GM19468 (cell line): ENCODE measurements at regions not wholly inside any gene's neighbourhood (a gene's known extent, or its start where the extent isn't known, plus 50 kb on each side); places are given as distances from the start of the nearest gene placed in this dataset.
"Not testable (repeated sequence)": the region's sequence is repeated elsewhere in the genome, so short reads cannot be mapped to it uniquely, and the experiment has no call there.

Experiments
- ATAC-seq: cut with Tn5 transposase; IDR thresholded peaks from one replicate; pipeline ENCODE4 v1.9.1; 2021; ENCODE audit warnings: mild to moderate bottlenecking, moderate library complexity, moderate number of reproducible peaks; ENCODE audit not compliant: unreplicated experiment; ENCODE audit errors: extremely low read depth

DNA sequence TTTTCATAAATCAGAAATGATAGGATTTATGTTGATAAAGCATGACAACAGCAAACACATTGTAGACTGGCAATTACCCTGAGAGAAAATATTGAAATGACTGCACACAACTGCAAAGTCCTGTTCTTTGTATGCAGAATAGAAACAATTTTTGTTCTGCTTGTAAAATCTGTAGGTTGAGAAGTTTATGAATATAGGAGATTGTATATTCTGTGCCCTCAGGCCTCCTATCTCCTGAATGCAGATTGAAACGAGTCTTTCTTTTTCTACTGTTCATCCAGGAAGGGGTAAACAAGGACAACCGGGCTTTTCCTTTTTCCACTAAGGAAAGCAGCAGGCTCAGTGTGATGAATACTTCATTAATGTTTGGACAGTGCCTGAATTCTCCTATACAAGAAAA lies 95.0 kb upstream of the HAPLN1 start:
- ATAC-seq, result no peak

DNA sequence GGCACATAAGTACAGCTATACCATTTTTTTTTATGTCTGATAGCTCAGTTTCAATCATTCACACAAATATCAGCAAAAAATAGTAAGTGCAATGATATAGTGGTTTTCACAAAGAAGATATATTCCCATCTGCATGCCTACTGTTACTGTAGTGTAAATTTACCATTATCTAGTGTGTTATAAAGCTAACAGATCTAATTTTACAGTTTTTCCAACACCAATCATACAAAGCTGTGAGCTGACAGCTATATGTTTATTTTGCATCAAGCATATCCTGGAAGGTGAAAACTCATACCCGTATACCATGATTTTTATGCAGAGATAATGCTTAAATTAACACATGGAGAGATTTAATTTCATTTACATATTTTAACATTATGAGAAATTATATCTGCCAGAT lies 89.9 kb upstream of the HAPLN1 start:
- ATAC-seq, result no peak

DNA sequence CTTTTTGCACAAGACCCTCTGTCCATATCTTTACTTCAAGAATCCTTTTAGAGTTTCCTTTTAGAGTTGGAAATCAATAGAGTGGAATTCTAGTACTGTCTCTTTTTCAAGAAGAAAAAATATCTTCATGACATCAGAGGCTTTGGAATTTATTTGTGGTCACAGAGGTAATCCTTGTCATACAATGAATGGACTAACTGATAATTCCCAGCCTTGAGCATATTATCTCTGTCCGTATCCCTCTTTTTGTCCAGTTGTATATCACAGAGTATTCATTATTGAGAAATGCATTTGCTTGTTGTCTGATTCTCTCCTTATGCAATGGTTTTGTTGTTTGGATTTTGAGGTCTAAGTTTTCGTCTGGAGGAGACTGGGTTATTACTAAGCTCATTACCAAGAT lies 82.0 kb upstream of the HAPLN1 start:
- ATAC-seq, result no peak

DNA sequence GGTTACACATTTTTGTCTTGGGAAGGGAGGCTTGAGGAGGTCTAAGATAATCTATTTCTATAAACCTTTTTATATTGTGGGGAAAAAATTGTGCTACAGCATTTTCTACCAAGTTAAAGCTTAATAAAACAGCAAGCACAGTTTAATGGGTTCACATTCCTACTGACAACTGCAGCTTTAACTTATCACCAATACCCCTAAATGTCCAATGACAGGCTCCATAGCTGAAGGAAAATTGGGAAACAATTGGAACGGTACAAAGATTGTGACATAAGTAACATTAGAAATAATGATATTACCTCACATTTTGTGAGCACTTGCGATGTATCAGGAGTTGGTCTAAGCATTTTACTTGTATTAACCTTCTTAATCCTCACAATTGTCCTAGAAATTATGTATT lies 79.5 kb upstream of the HAPLN1 start:
- ATAC-seq, result no peak

DNA sequence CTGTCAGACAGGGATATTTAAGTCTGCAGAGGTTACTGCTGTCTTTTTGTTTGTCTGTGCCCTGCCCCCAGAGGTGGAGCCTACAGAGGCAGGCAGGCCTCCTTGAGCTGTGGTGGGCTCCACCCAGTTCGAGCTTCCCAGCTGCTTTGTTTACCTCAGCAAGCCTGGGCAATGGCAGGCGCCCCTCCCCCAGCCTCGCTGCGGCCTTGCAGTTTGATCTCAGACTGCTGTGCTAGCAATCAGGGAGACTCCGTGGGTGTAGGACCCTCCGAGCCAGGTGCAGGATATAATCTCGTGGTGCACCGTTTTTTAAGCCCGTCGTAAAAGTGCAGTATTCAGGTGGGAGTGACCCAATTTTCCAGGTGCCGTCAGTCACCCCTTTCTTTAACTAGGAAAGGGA lies 78.4 kb upstream of the HAPLN1 start:
- not testable (repeated sequence) for ATAC-seq

DNA sequence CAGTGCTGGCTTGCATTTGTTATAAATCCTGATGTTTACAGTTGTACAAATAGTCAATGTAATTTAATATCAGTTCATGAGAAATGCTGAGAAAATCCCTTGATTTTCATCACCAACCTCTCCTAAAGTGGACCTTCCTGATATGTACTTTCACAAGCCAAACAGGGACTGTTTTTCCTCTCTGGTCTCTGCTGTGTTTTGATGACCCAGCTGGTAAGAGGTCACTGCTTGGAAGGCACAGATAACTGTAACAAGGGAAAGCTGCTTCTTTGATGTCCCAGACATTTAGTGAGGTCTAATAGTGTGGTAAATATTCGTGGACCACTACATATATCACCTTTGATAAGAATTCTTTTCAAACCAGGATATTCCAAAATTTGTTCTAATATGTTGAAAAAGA lies 68.7 kb upstream of the HAPLN1 start:
- no peak for ATAC-seq

DNA sequence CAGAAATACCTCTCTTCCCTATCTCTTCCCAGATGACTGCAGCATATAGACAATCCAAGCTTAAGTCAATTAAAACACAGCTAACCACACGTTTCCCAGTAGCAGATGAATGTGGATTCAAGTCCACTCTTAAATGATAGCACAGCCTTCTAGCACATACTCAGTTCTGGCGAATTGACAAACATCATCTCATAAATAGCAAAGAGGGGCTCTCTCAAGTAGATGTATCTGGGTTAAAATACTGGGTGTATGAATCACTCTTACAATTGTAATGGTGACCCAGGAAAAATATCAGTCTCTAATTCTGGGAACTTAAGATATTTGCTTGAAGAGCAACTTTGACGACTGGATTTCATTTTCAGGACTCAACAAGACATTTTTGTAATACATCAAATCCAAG lies 67.0 kb upstream of the HAPLN1 start:
- no peak for ATAC-seq

DNA sequence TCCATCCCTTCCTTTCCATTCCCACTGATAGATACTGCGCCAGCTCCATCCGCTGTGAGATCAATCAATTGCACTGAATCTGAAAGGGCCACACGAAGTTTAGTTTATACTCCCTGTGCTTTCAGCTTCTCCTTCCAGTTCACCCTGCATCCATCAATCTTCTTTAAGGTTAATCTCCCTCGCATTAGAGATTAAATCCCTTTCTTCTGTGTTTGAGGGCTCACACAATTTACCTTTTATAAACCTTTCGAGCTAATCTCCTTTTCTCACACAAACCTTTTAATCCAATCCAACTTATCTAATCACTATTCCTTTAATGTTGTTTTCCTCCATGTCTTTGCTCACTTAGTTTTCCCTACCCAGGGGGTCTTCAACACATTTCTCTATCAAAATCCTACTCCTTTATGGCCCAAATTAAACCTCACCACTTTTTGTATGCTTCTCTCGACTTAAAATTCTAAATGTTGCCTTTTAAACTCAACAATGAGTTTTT lies 64.6 kb upstream of the HAPLN1 start:
- no peak for ATAC-seq

DNA sequence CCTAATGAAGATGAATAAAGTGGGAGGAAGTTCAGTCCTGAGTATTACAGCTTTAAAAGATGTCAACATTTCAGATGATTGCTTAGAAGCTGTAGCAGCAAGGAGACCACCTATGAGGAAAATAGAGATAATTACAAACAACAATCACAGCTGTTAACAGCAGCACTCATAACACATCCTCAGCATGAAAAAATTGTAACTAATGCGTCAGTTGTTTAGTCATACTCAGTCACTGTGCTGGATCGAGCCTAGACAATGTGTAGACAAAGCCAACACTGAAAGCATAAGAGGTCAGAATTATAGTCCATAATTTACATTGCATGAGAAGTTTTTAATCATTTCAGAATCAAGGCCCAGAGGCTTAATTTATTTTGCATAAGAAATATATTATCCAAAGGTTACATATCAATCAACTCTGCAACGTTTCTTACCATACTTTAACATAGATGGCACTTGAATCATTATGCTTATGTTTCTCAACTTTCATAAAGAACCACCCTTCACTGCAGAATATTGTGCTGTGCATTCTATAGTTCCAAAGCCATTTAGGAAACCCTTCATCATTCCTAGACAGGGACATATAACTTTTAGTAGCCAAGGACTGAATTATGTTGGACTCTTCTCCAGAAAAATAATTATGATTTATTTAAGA lies 60.2 kb upstream of the HAPLN1 start:
- ATAC-seq, result no peak

DNA sequence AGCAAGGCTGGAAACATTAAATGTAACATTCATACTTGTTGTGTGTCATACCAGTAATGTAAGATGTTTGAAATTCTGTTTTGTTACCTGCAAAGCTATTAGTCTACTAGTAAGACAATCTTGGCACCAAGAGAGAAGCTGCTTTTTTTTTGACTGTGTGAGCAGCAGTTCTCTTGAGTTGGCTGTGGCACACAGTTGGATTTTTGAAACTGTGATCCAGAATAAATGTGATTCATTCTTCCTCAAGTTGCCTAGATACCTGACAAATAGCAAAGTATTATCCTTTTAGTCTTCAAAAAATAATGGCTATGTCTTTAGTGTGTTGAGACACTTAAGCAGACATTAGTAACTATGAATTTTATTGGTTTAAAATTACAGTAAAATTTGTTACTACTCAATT lies 57.2 kb upstream of the HAPLN1 start:
- no peak for ATAC-seq

DNA sequence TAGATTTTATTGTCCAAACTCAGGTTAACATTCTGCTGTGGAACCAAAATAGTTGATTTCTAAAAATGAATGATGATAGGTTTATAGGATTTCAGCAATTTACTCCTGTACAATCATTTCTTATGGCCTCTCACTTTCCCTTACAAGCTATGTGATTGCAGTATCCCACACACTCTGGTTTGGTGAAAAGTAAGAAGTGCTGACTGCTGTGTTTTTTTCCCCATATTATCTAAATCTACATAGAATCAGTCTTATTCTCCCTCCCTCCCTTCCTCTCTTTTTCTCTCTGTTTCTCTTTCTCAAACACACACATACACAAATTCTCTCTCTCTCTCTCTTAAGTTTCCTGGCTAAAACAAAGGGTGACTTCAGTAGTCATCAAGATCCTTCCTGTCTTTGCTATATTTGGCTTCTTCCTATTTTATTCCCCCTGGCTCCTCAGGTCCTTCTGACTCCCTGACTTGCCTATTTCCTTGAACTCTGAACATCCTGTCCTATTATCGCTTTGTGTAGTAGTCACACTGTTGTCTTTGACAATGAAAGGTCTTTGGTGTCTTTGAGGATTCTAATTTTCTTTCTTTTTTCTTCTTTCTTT lies 55.9 kb upstream of the HAPLN1 start:
- ATAC-seq, result no peak
